PC-3 (cell line): ENCODE measurements at regions not wholly inside any gene's neighbourhood (a gene's known extent, or its start where the extent isn't known, plus 50 kb on each side); places are given as distances from the start of the nearest gene placed in this dataset.
"Not testable (repeated sequence)": the region's sequence is repeated elsewhere in the genome, so short reads cannot be mapped to it uniquely, and the experiment has no call there.

Experiments used
- EZH2 ChIP-seq: fragments of 300-600 bp; sonication (generic); IDR thresholded peaks from one replicate; pipeline ENCODE4 v1.6.1; 2017; ENCODE audit warnings: antibody characterized with exemption, mild to moderate bottlenecking, low read length; ENCODE audit not compliant: unreplicated experiment
- TF ChIP-seq, protein P1 (sequence below): fragments of 300-600 bp; sonication (generic); conservative IDR thresholded peaks from 2 replicates; pipeline ENCODE4 v1.5.1; 2017; ENCODE audit warnings: antibody characterized with exemption, low read depth, mild to moderate bottlenecking, low read length

DNA sequence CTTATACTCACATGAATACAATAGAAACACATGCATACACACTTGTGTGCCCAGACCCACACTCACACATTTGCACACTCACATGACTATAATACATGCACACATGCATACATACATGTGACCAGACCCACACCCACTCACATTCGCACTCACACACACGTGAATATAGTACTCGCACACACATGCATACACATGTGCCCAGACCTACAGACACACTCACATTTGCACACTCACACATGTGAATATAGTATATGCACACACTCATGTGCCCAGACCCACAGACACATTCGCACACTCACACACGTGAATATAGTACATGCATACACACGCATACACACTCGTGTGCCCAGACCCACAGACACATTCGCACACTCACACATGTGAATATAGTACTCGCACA lies 197.4 kb upstream of the ZNF469 start:
- TF ChIP-seq EZH2, result not testable (repeated sequence)
- TF ChIP-seq, protein P1, sequence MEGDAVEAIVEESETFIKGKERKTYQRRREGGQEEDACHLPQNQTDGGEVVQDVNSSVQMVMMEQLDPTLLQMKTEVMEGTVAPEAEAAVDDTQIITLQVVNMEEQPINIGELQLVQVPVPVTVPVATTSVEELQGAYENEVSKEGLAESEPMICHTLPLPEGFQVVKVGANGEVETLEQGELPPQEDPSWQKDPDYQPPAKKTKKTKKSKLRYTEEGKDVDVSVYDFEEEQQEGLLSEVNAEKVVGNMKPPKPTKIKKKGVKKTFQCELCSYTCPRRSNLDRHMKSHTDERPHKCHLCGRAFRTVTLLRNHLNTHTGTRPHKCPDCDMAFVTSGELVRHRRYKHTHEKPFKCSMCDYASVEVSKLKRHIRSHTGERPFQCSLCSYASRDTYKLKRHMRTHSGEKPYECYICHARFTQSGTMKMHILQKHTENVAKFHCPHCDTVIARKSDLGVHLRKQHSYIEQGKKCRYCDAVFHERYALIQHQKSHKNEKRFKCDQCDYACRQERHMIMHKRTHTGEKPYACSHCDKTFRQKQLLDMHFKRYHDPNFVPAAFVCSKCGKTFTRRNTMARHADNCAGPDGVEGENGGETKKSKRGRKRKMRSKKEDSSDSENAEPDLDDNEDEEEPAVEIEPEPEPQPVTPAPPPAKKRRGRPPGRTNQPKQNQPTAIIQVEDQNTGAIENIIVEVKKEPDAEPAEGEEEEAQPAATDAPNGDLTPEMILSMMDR, result not testable (repeated sequence)
